ENCODE measurements at regions not wholly inside any gene's neighbourhood (a gene's known extent, or its start where the extent isn't known, plus 50 kb on each side); places are given as distances from the start of the nearest gene placed in this dataset.

DNA sequence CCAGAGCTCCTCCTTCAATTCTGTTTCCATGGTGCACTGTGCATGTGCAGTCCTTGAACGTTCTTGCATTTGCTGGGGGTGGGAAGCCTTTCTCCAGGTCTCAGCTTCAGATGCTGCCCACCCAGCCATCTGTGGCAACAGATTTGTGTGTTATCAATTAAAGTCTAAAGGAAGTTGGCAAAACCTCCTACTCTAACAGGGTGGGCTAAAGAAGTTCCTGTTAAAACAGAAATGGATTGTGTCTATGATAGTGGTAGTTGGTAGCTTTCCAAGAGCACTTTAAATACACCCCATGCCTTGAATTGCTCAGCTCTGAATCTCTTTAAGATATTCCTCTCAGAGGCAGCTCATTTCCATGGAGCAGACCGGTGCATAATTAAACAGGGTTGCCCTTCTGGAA lies 488.0 kb upstream of the SUCLG2 start:
- no peak for DNase-seq

DNA sequence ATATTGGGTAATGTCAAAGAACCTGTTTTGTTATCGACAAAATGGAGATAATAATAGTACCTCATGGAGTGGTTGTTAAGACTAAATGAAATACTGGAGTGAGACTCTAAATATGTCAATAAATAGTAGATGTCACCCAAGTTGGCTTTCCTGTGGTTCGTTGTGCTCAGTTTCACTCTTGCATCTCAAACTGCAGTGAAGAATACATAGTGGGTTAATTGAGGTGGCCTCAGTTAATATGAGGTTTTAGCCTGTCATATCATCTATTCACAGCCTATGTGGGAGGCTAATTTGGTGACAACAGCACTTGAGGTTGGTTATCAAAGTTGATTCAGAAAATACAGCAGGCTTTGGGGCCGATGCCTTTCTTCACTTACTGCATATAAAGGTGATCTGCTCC lies 485.5 kb upstream of the SUCLG2 start:
- DNase-seq: no peak

GRCh38 chr3:68136411-68136810 lies 482.0 kb upstream of the SUCLG2 start:
- no peak for DNase-seq

DNA sequence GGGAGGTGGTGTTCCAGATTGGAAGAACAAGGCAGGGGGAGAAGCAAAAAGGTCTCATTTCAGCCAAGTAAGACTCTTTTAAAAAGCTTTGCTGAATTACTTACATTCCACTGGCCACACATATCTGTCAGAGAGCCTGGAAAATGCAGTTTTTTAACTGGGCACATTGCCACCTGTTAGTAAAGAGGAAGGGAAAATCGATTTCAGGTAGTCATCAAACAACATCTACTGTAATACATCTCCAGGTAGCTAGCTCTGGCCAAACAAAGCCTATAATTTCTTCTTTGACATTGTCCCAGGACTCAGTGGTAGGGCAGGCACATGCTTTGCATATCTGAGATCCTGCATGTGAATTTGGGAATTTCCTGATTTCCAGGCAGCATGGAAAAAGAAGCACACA lies 480.7 kb upstream of the SUCLG2 start:
- DNase-seq: no peak

- DNase-seq: no peak
Measured at GRCh38 chr3:68129065-68129464, 474.7 kb upstream of the SUCLG2 start.

GRCh38 chr3:68123231-68123630 lies 468.8 kb upstream of the SUCLG2 start:
- no peak for DNase-seq

GRCh38 chr3:68121287-68121686 lies 466.9 kb upstream of the SUCLG2 start:
- no peak for DNase-seq

GRCh38 chr3:68116580-68116979 lies 462.2 kb upstream of the SUCLG2 start:
- DNase-seq: no peak

DNA sequence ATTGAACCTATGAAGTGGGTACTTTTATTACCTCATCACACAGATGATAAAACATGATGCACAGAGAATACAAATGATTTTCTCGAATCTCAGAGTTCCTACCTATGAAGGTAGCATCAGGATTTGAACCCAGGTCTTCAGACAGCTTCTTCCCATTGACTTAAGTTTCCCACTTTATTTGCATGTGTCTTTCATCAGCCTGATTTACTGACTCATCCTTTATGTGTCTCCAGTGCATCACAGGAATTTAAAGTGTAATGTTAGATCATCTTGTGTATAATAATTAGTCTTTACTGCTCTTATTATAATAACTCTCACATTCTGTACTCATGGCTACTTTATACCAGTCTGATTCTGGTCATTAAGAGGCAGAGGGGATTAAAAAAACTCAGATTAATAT lies 449.4 kb upstream of the SUCLG2 start:
- no peak for DNase-seq

GRCh38 chr3:68090571-68090970 lies 436.2 kb upstream of the SUCLG2 start:
- DNase-seq: no peak

DNA sequence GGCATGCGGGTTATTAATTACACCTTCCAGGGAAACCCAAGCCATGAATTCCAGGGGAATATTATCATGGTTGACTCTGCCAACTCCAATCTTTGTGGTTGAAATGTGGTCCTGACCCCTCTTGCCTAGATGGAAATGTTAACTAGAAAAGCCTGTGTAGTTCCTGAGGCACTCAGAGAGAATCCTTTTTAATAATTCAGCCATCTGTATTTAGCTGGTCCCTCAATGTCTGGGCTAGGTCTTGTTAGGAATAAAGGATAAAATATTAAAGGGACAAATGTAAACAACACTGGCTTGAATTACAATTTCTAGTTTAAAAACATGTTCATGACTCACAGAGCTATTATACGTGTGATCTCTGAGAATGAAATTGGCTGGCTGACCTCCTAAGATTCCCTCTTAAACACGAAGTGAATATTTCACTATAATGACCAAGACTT lies 435.2 kb upstream of the SUCLG2 start:
- no peak for DNase-seq

DNA sequence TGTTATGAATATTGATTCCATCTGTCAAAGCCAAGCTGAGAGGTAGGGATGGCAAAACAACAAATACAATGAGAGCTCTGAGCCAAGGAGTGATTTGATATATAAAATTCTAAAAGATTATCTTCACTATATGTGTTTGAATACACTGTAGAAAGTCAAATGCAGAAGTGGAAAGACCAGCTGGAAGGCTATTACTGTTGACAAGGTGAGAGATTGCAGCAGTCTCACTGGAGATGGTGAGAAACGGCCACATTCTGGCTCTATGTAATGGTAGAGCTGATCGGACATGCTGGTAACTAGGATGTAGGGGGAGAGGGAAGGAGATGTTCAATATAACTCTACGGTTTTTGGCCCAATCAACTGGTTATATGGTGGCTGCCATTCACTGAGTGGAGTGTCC lies 434.2 kb upstream of the SUCLG2 start:
- no peak for DNase-seq

GRCh38 chr3:68088216-68088615 lies 433.8 kb upstream of the SUCLG2 start:
- DNase-seq: peak; percentile 77

DNA sequence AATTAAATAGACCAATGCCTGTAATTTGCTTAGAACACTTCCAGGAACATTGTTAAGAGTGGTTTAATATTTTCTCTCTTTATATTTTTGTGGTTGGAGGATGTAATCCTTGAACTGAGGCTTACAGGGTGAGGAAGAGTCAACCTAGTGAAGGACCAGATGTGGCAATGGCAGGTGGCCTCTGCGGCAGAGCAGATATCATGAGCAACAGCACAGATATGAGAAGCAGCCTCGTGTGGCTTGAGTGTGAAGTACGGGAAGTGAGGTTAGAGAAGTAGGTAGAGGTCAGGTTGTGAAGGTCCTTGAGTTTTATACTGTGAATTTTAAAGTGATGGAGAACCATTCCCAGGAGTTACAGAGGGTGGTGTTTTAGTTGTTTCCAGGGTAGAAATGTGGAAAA lies 417.6 kb upstream of the SUCLG2 start:
- peak; percentile 5 for DNase-seq

GRCh38 chr3:68070186-68070585 lies 415.8 kb upstream of the SUCLG2 start:
- DNase-seq: no peak

GRCh38 chr3:68067314-68067713 lies 412.9 kb upstream of the SUCLG2 start:
- no peak for DNase-seq

- DNase-seq: no peak
Measured at GRCh38 chr3:68062926-68063325, 408.5 kb upstream of the SUCLG2 start.

GRCh38 chr3:68060910-68061309 lies 406.5 kb upstream of the SUCLG2 start:
- no peak for DNase-seq

- no peak for DNase-seq
Measured at GRCh38 chr3:68060191-68060590, 405.8 kb upstream of the SUCLG2 start.

GRCh38 chr3:68059628-68060152 lies 405.3 kb upstream of the SUCLG2 start:
- DNase-seq: no peak

GRCh38 chr3:68057637-68058320 lies 403.4 kb upstream of the SUCLG2 start:
- peak; percentile 79 for DNase-seq

DNA sequence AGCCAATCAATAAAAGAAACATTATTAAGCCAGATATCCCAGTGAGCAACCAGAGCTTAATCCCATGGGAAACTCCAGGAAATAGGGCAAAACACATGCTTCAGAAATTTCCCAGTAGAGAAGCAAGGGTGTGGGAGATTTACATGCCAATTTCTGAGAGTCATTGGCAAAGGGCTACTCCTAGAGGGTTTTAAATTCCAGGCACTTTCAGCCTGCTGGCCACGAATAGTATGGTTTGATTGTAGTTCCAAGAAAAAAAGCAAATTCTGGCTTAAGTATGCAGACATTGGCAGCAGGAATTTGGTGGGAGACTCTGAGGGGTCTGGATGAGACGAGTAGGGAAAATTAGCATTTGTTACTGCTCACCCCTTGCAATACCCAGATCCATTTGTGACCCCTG lies 402.1 kb upstream of the SUCLG2 start:
- DNase-seq: no peak

DNA sequence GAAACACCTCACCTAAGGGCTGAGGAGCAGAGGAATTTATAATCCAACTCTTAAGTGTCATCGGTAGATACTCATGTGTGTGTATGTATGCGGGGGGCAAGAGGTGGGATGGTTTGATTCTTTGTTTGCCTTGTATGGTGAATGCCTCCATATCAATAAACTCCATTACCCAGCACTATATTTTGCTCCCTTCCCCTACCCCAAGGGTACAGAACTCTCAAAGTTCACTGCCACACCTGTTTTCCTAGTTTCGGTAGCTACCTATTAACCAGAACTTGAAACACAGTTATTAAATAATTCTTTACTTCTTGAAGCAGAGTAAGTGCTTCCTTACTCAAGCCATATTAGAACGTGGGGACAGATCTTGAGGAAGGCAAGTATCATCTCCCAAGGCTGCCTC lies 400.8 kb upstream of the SUCLG2 start:
- no peak for DNase-seq

- DNase-seq: no peak
Measured at GRCh38 chr3:68049776-68050175, 395.4 kb upstream of the SUCLG2 start.

GRCh38 chr3:68045976-68046375 lies 391.6 kb upstream of the SUCLG2 start:
- no peak for DNase-seq

All from CD4-positive, alpha-beta T cell treated with Interleukin-12 subunit alpha and Interleukin-12 subunit beta, for 1 hour (primary cell).